Activated CD4-positive, alpha-beta T cell treated with anti-CD3 and anti-CD28 coated beads for 36 hours (primary cell): ENCODE measurements at regions not wholly inside any gene's neighbourhood (a gene's known extent, or its start where the extent isn't known, plus 50 kb on each side); places are given as distances from the start of the nearest gene placed in this dataset.

ENCODE experiments used
- ATAC-seq: fragments of 200-7000 bp; cut with Tn5 transposase; one replicate; pipeline ENCODE4 v1.10.0; 2021; ENCODE audit warnings: mild to moderate bottlenecking, moderate library complexity
- CTCF ChIA-PET: fragments of 350-600 bp; sonication (Branson Sonifier 250); formaldehyde crosslinking; loops from one replicate; lab custom pipeline; 2021; ENCODE audit warnings: antibody characterized with exemption; lab: Charles Lee
- POLR2A ChIA-PET: fragments of 350-600 bp; sonication (Branson Sonifier 250); formaldehyde crosslinking; loops from one replicate; lab custom pipeline; 2021; ENCODE audit warnings: antibody characterized with exemption, inconsistent platforms; lab: Charles Lee
- DNase-seq: peaks from one replicate; pipeline ENCODE4 v3.0.0-alpha.2; 2020
- H3K27ac Mint-ChIP-seq: one replicate; pipeline ENCODE4 v1.8.0; 2021; ENCODE audit warnings: mixed read lengths
- H3K27me3 Mint-ChIP-seq: one replicate; pipeline ENCODE4 v1.8.0; 2021; ENCODE audit warnings: mixed read lengths
- H3K36me3 Mint-ChIP-seq: one replicate; pipeline ENCODE4 v1.8.0; 2021; ENCODE audit warnings: low read depth, mixed read lengths
- H3K4me1 Mint-ChIP-seq: one replicate; pipeline ENCODE4 v1.8.0; 2021; ENCODE audit warnings: mixed read lengths
- H3K4me3 Mint-ChIP-seq: one replicate; pipeline ENCODE4 v1.8.0; 2021; ENCODE audit warnings: mild to moderate bottlenecking, moderate library complexity, mixed read lengths
- H3K9me3 Mint-ChIP-seq: one replicate; pipeline ENCODE4 v1.8.0; 2021; ENCODE audit warnings: low read depth, mixed read lengths
- intact Hi-C, 2 experiments: fragments of 100-400 bp; cut with DNase I in 1 of 2; cut with micrococcal nuclease in 1 of 2; formaldehyde crosslinking; loops; one replicate each; pipeline versions ENCODE4 v1.14.2 to v1.15.1; 2022 to 2024; cut with DNase I, micrococcal nuclease

DNA sequence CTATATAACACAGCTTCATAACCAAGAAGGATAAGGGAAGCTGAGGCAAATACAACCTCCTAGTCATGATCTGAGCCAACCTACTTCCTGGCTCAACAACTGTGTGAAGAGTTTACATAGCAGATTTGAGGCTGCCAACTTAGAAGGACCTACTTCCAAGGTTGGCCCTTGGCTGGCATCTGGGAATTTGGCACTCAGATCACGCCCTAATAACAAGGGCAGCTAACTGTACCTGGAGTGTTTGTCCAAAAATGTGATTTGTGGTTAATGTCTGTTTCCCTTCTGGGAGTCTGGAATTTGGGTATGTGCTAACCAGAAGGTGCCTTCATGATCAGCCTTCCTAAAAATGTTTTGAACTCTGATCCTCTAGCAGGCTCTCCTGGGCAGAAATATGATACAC lies 287.2 kb downstream of the CAAP1 start:
- ChIA-PET CTCF (no interaction called here), POLR2A (no interaction called here)
- H3K4me3 Mint-ChIP-seq: no peak overlapping the region
- intact Hi-C loops: no loop called here
- peaks cover 4% of the 10 kb centered on the region for H3K9me3 Mint-ChIP-seq
- no peaks in the 10 kb centered on the region for H3K36me3 Mint-ChIP-seq
- H3K27me3 Mint-ChIP-seq: no peaks in the 10 kb centered on the region
- H3K4me1 Mint-ChIP-seq: no peaks in the 10 kb centered on the region
- ATAC-seq (no peak), DNase-seq (no peak)
- H3K27ac Mint-ChIP-seq: no peak overlapping the region

GRCh38 chr9:26604076-26604662 lies 288.4 kb downstream of the CAAP1 start:
- H3K27ac Mint-ChIP-seq: no peak overlapping the region
- CTCF ChIA-PET: interaction anchor here (0.7 kb wide), 1 partner anchor 12 kb away, joined by 3 read pairs; no protein-coding TSS in a partner anchor
- DNase-seq (no peak), ATAC-seq (no peak)
- POLR2A ChIA-PET: no interaction called here
- no peak overlapping the region for H3K4me3 Mint-ChIP-seq
- peaks cover 2% of the 10 kb centered on the region for H3K9me3 Mint-ChIP-seq
- no peaks in the 10 kb centered on the region for H3K4me1 Mint-ChIP-seq
- no peaks in the 10 kb centered on the region for H3K36me3 Mint-ChIP-seq
- intact Hi-C loops: no loop called here
- no peaks in the 10 kb centered on the region for H3K27me3 Mint-ChIP-seq

- ATAC-seq: no peak
- Mint-ChIP-seq H3K27me3 (no peaks in the 10 kb centered on the region), H3K36me3 (no peaks in the 10 kb centered on the region), H3K27ac (no peak overlapping the region), H3K4me3 (no peak overlapping the region), H3K4me1 (no peaks in the 10 kb centered on the region), H3K9me3 (peaks cover 2% of the 10 kb centered on the region)
- intact Hi-C loops: no loop called here
- ChIA-PET CTCF (interaction anchor here (0.7 kb wide), 1 partner anchor 12 kb away, joined by 3 read pairs; no protein-coding TSS in a partner anchor), POLR2A (no interaction called here)
- no peak for DNase-seq
Measured at GRCh38 chr9:26603617-26604016, 289.0 kb downstream of the CAAP1 start.

DNA sequence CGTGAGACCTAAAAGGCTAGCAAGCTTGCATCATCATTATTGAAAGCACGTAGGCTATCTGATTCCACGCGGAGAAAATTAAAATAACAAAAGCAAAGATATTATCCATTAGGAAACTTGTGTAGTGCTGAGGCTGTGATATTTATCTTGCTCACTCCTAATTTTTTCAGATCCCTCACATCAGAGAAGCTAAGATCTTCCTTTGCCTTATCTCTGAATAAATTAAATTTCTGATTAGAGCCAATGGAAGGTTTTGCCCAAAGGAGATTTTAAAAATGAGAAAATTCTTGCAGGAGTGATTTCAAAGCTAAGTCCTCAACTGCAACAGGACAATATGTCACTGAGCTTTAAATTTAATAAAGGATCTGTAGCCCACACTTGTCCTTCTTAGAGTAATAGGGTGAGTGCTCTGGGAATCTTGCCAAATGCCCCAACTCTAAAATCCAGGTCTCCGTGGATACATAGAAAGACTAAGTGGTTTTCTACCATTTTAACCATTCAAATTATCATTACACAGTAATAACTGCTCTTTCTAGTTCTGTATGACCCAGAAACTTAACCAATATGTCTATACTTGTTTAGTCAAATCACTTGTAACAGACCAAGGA lies 295.0 kb downstream of the CAAP1 start:
- CTCF ChIA-PET: no interaction called here
- DNase-seq: no peak
- H3K9me3 Mint-ChIP-seq: peaks cover 4% of the 10 kb centered on the region
- no peak overlapping the region for H3K27ac Mint-ChIP-seq
- intact Hi-C loops: no loop called here
- POLR2A ChIA-PET: no interaction called here
- H3K4me1 Mint-ChIP-seq: no peaks in the 10 kb centered on the region
- no peak overlapping the region for H3K4me3 Mint-ChIP-seq
- ATAC-seq: no peak
- no peaks in the 10 kb centered on the region for H3K27me3 Mint-ChIP-seq
- H3K36me3 Mint-ChIP-seq: no peaks in the 10 kb centered on the region

GRCh38 chr9:26579056-26579455 lies 313.5 kb downstream of the CAAP1 start:
- no peak for DNase-seq
- H3K27ac Mint-ChIP-seq: no peak overlapping the region
- ChIA-PET POLR2A (no interaction called here), CTCF (no interaction called here)
- H3K9me3 Mint-ChIP-seq: peaks cover 5% of the 10 kb centered on the region
- ATAC-seq: no peak
- intact Hi-C loops: no loop called here
- H3K4me1 Mint-ChIP-seq: no peaks in the 10 kb centered on the region
- no peaks in the 10 kb centered on the region for H3K36me3 Mint-ChIP-seq
- H3K27me3 Mint-ChIP-seq: no peaks in the 10 kb centered on the region
- no peak overlapping the region for H3K4me3 Mint-ChIP-seq

DNA sequence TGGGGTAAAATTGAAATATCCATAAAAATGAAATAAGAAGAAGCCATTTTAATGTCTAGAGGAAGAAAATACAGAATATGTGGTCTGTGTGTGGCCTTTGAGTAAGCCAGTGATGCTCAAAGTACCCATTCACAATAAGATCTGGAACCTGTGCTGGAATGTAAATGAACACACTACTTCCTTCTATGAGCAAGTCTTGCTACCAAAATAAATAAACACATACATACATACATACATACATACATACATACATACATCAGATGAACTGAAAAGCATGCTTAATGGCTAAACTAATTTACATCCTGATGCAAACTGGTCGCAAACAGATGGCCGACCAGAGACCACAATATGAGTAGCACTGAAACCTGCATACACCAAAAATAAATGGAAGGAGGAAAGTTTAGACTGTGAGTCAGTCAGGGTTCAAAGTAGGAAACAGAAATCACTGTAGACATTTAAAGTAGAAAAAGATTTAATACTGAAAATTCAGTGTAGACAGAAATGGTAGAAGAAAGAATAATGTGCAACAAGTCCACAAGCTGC lies 317.6 kb downstream of the CAAP1 start:
- ChIA-PET CTCF (interaction anchor here (0.5 kb wide), 1 partner anchor 185 kb away, joined by 4 read pairs; no protein-coding TSS in a partner anchor), POLR2A (no interaction called here)
- no peaks in the 10 kb centered on the region for H3K9me3 Mint-ChIP-seq
- no peak for DNase-seq
- no peak overlapping the region for H3K4me3 Mint-ChIP-seq
- H3K27me3 Mint-ChIP-seq: no peaks in the 10 kb centered on the region
- ATAC-seq: no peak
- intact Hi-C loops: no loop called here
- H3K4me1 Mint-ChIP-seq: no peaks in the 10 kb centered on the region
- no peak overlapping the region for H3K27ac Mint-ChIP-seq
- H3K36me3 Mint-ChIP-seq: no peaks in the 10 kb centered on the region

GRCh38 chr9:26574256-26574655 lies 318.3 kb downstream of the CAAP1 start:
- CTCF ChIA-PET: interaction anchor here (0.5 kb wide), 1 partner anchor 185 kb away, joined by 4 read pairs; no protein-coding TSS in a partner anchor
- DNase-seq (no peak), ATAC-seq (no peak)
- H3K4me3 Mint-ChIP-seq: no peak overlapping the region
- no peaks in the 10 kb centered on the region for H3K27me3 Mint-ChIP-seq
- H3K4me1 Mint-ChIP-seq: no peaks in the 10 kb centered on the region
- intact Hi-C loops: no loop called here
- H3K27ac Mint-ChIP-seq: no peak overlapping the region
- H3K36me3 Mint-ChIP-seq: no peaks in the 10 kb centered on the region
- POLR2A ChIA-PET: no interaction called here
- H3K9me3 Mint-ChIP-seq: no peaks in the 10 kb centered on the region

GRCh38 chr9:26567976-26568375 lies 324.6 kb downstream of the CAAP1 start:
- Mint-ChIP-seq H3K27me3 (peaks cover 2% of the 10 kb centered on the region), H3K27ac (no peak overlapping the region), H3K4me1 (no peaks in the 10 kb centered on the region), H3K4me3 (no peak overlapping the region), H3K36me3 (no peaks in the 10 kb centered on the region), H3K9me3 (peaks cover 2% of the 10 kb centered on the region)
- ATAC-seq: no peak
- ChIA-PET CTCF (no interaction called here), POLR2A (no interaction called here)
- intact Hi-C loops: no loop called here
- DNase-seq: no peak

- DNase-seq (no peak), ATAC-seq (no peak)
- CTCF ChIA-PET: no interaction called here
- no peaks in the 10 kb centered on the region for H3K36me3 Mint-ChIP-seq
- no peak overlapping the region for H3K4me3 Mint-ChIP-seq
- H3K27me3 Mint-ChIP-seq: peaks cover 2% of the 10 kb centered on the region
- POLR2A ChIA-PET: no interaction called here
- H3K27ac Mint-ChIP-seq: no peak overlapping the region
- H3K9me3 Mint-ChIP-seq: peaks cover 2% of the 10 kb centered on the region
- intact Hi-C loops: no loop called here
- H3K4me1 Mint-ChIP-seq: no peaks in the 10 kb centered on the region
Measured at GRCh38 chr9:26566141-26566540, 326.5 kb downstream of the CAAP1 start.

DNA sequence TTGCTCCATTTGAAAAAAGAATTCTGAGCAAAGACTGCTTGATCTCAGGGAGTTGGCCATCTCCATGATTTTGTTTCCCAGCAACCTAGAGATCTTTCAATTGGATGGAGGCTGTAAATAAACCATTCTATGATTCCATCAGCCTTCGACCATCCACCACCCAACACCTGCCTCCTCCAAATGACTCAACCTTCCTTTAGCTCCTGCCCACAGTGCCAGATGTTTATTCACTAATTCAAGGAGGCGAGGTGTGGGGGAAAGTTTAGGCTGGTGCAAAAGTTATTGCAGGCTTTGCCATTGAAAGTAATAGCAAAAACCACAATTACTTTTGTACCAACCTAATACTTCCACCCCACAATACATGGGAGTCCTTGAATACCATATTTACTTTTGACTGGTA lies 327.5 kb downstream of the CAAP1 start:
- CTCF ChIA-PET: no interaction called here

GRCh38 chr9:26562338-26562737 lies 330.3 kb downstream of the CAAP1 start:
- Mint-ChIP-seq H3K4me3 (no peak overlapping the region), H3K36me3 (no peaks in the 10 kb centered on the region), H3K27me3 (peaks cover 2% of the 10 kb centered on the region), H3K4me1 (no peaks in the 10 kb centered on the region), H3K9me3 (peaks cover 4% of the 10 kb centered on the region), H3K27ac (no peak overlapping the region)
- ATAC-seq (no peak), DNase-seq (no peak)
- ChIA-PET POLR2A (no interaction called here), CTCF (no interaction called here)
- intact Hi-C loops: no loop called here

More for the DNA sequence above, 327.5 kb downstream of the CAAP1 start:
- no peak overlapping the region for H3K4me3 Mint-ChIP-seq
- POLR2A ChIA-PET: no interaction called here
- peaks cover 2% of the 10 kb centered on the region for H3K9me3 Mint-ChIP-seq
- no peak for DNase-seq
- ATAC-seq: no peak
- intact Hi-C loops: no loop called here
- no peaks in the 10 kb centered on the region for H3K4me1 Mint-ChIP-seq
- H3K36me3 Mint-ChIP-seq: no peaks in the 10 kb centered on the region
- no peak overlapping the region for H3K27ac Mint-ChIP-seq
- H3K27me3 Mint-ChIP-seq: peaks cover 2% of the 10 kb centered on the region

- CTCF ChIA-PET: no interaction called here
- POLR2A ChIA-PET: no interaction called here
- ATAC-seq (no peak), DNase-seq (no peak)
- Mint-ChIP-seq H3K36me3 (no peaks in the 10 kb centered on the region), H3K27me3 (peaks cover 2% of the 10 kb centered on the region), H3K27ac (no peak overlapping the region), H3K4me1 (no peaks in the 10 kb centered on the region), H3K4me3 (no peak overlapping the region), H3K9me3 (peaks cover 6% of the 10 kb centered on the region)
- intact Hi-C loops: no loop called here
Measured at GRCh38 chr9:26561928-26562327, 330.7 kb downstream of the CAAP1 start.
